K562 (cell line): ENCODE measurements at regions not wholly inside any gene's neighbourhood (a gene's known extent, or its start where the extent isn't known, plus 50 kb on each side); places are given as distances from the start of the nearest gene placed in this dataset.

Experiments
- ATAC-seq: fragments of 200-7000 bp; cut with Tn5 transposase; 3 replicates; pipeline ENCODE4 v1.9.1; 2020; ENCODE audit warnings: moderate library complexity
- BruUV-seq: library from RNA; stranded (reverse); fragments of 400-500 nt; replicated peaks from 2 replicates; lab custom pipeline; 2021; lab: Mats Ljungman, UMichigan
- CTCF ChIA-PET: fragments of 300-600 bp; formaldehyde crosslinking; extraction: SDS; loops from one replicate; lab custom pipeline; 2021; ENCODE audit warnings: low intra/inter-chr PET ratio; lab: Yijun Ruan, JAX
- POLR2A ChIA-PET: fragments of 300-600, 350-650 bp; sonication (Branson Sonifier 250); formaldehyde crosslinking; extraction: SDS; loops from one replicate; lab custom pipeline; 2021; ENCODE audit warnings: antibody characterized with exemption, inconsistent platforms; lab: Yijun Ruan, JAX
- DNase-seq, 4 experiments: peaks; one replicate each; pipeline versions ENCODE4 v3.0.0 to v3.0.0-alpha.2; 2011 to 2018; ENCODE audit warnings: low spot score in 3 of 4, mixed read lengths in 3 of 4; ENCODE audit errors: extremely low read depth in 1 of 4
- FAIRE-seq: peaks from 2 replicates; lab custom pipeline; 2011; peaks lifted over from hg19 to GRCh38; lab: Jason Lieb, UNC
- H2AFZ ChIP-seq: 2 replicates; pipeline ENCODE4 v1.6.0; 2011; ENCODE audit warnings: low read depth, low read length, control low read depth, inconsistent platforms
- H3K27ac ChIP-seq: fragments of 200-600 bp; 3 replicates; pipeline ENCODE4 v1.8.0; 2011; ENCODE audit warnings: low read depth, mild to moderate bottlenecking, control low read depth, inconsistent platforms, low read length, moderate library complexity, mixed read lengths; ENCODE audit errors: extremely low read depth
- H3K27me3 ChIP-seq, 2 experiments: fragments of 300-600 bp in 1 of 2; 2 replicates in 1 of 2; 3 replicates in 1 of 2; pipeline versions ENCODE4 v1.6.0 to v1.8.0; 2011; ENCODE audit warnings: inconsistent platforms in 2 of 2, low read length in 2 of 2, mild to moderate bottlenecking in 1 of 2, mixed read lengths in 1 of 2, moderate library complexity in 1 of 2; ENCODE audit not compliant: control insufficient read depth in 2 of 2, insufficient read depth in 2 of 2
- H3K36me3 ChIP-seq: fragments of 300-600 bp; 3 replicates; pipeline ENCODE4 v1.8.0; 2011; ENCODE audit warnings: mild to moderate bottlenecking, low read length, inconsistent platforms; ENCODE audit not compliant: control insufficient read depth, insufficient read depth
- H3K4me1 ChIP-seq, 2 experiments: fragments of 200-600 bp in 1 of 2; replicated peaks in 1 of 2; 2 replicates in 1 of 2; 3 replicates in 1 of 2; pipeline versions ENCODE4 v1.5.1 to v1.8.0; 2011; ENCODE audit warnings: inconsistent platforms in 2 of 2, low read length in 2 of 2, mild to moderate bottlenecking in 1 of 2, mixed read lengths in 1 of 2, moderate library complexity in 1 of 2; ENCODE audit not compliant: control insufficient read depth in 2 of 2, insufficient read depth in 2 of 2
- H3K4me2 ChIP-seq: 2 replicates; pipeline ENCODE4 v1.6.1; 2011; ENCODE audit warnings: low read length, control low read depth, inconsistent platforms, mixed read lengths; ENCODE audit not compliant: insufficient read depth
- H3K4me3 ChIP-seq: fragments of 200-600 bp; sonication (generic), shearing (Covaris generic); 2 replicates; pipeline ENCODE4 v1.5.1; 2016; ENCODE audit warnings: control low read depth, inconsistent platforms
- H3K79me2 ChIP-seq: fragments of 200-600 bp; 3 replicates; pipeline ENCODE4 v1.8.0; 2011; ENCODE audit warnings: low read length, inconsistent platforms; ENCODE audit not compliant: control insufficient read depth, insufficient read depth
- H3K9ac ChIP-seq, 2 experiments: 2 replicates each; pipeline versions ENCODE4 v1.6.0 to v1.6.1; 2011; ENCODE audit warnings: low read depth in 2 of 2, low read length in 2 of 2, control low read depth in 1 of 2, inconsistent platforms in 1 of 2, mild to moderate bottlenecking in 1 of 2, mixed read lengths in 1 of 2; ENCODE audit not compliant: insufficient read depth in 1 of 2
- H3K9me1 ChIP-seq: one replicate; pipeline ENCODE4 v1.6.0; 2011; ENCODE audit warnings: inconsistent platforms, mild to moderate bottlenecking, low read length, moderate library complexity; ENCODE audit not compliant: control insufficient read depth, insufficient read depth
- H3K9me3 ChIP-seq: replicated peaks from 2 replicates; pipeline ENCODE4 v1.5.1; 2011; ENCODE audit warnings: low read depth, low read length, inconsistent platforms; ENCODE audit not compliant: control insufficient read depth, insufficient read depth
- H4K20me1 ChIP-seq: replicated peaks from 2 replicates; pipeline ENCODE4 v1.6.1; 2011; ENCODE audit warnings: low read length, inconsistent platforms, mixed read lengths; ENCODE audit not compliant: control insufficient read depth, insufficient read depth
- ARNT ChIP-seq, 2 experiments: fragments of 450-650 bp; IDR thresholded peaks; 2 replicates each; pipeline ENCODE4 v1.6.1; 2016; ENCODE audit warnings: mild to moderate bottlenecking in 1 of 2
- E2F4 ChIP-seq: sonication (generic); formaldehyde crosslinking; IDR thresholded peaks from 2 replicates; pipeline ENCODE4 v1.8.0; 2022; ENCODE audit warnings: mild to moderate bottlenecking, low read depth, missing genetic modification reagents
- EWSR1 ChIP-seq: fragments of 450-650 bp; IDR thresholded peaks from 2 replicates; pipeline ENCODE4 v1.6.1; 2018; ENCODE audit warnings: borderline replicate concordance, mild to moderate bottlenecking, low read depth, moderate library complexity; ENCODE audit not compliant: partially characterized antibody
- HDAC2 ChIP-seq: fragments of 450-650 bp; IDR thresholded peaks from 2 replicates; pipeline ENCODE4 v1.6.1; 2016; ENCODE audit warnings: mild to moderate bottlenecking
- SIRT6 ChIP-seq: IDR thresholded peaks from one replicate; pipeline ENCODE4 v1.6.1; 2012; ENCODE audit warnings: low read depth, mild to moderate bottlenecking, control low read depth, inconsistent platforms, low read length, moderate library complexity
- TFE3 ChIP-seq: fragments of 450-650 bp; formaldehyde crosslinking; IDR thresholded peaks from 2 replicates; pipeline ENCODE4 v1.4.0; 2020; ENCODE audit warnings: mild to moderate bottlenecking, mixed read lengths
- THAP7 ChIP-seq: fragments of 250-450 bp; sonication (Bioruptor Pico); IDR thresholded peaks from 2 replicates; pipeline ENCODE4 v1.5.0; 2021
- ZBTB8A ChIP-seq: fragments of 450-650 bp; IDR thresholded peaks from 2 replicates; pipeline ENCODE4 v1.6.1; 2018; ENCODE audit warnings: mild to moderate bottlenecking, moderate library complexity; ENCODE audit not compliant: partially characterized antibody
- ZKSCAN3 ChIP-seq: fragments of 250-450 bp; sonication (Bioruptor Pico); IDR thresholded peaks from 2 replicates; pipeline ENCODE4 v1.4.0; 2020
- ZNF146 ChIP-seq: IDR thresholded peaks from one replicate; pipeline ENCODE4 v1.6.1; 2018; ENCODE audit warnings: missing compliant biosample characterization; ENCODE audit not compliant: unreplicated experiment
- ZNF217 ChIP-seq: sonication (generic); formaldehyde crosslinking; IDR thresholded peaks from 2 replicates; pipeline ENCODE4 v1.8.0; 2022; ENCODE audit warnings: mild to moderate bottlenecking, missing genetic modification reagents
- WGBS: fragments of 100-300 bp; shearing (Covaris generic); methylation state at CpG from one replicate; pipeline ENCODE4 v1.1.6; 2016; ENCODE audit warnings: low coverage, mixed read lengths; ENCODE audit not compliant: insufficient coverage; ENCODE audit errors: missing lambda C conversion rate; 5-methylcytosine and 5-hydroxymethylcytosine counted together
- in situ Hi-C: fragments of 300-500 bp; cut with MboI; formaldehyde crosslinking; loops from 4 replicates; pipeline ENCODE4 v1.15.0; 2018; ENCODE audit warnings: inconsistent platforms, mixed read lengths
- intact Hi-C: fragments of 100-400 bp; cut with micrococcal nuclease; formaldehyde crosslinking; loops from 2 replicates; pipeline ENCODE4 v1.14.2; 2022
- TF ChIP-seq, protein P1 (sequence below), 2 experiments: IDR thresholded peaks; 2 replicates each; pipeline ENCODE4 v1.6.1; 2011; ENCODE audit warnings: borderline replicate concordance in 1 of 2, control low read depth in 1 of 2, low read depth in 1 of 2, low read length in 1 of 2, mild to moderate bottlenecking in 1 of 2, mixed read lengths in 1 of 2, moderate library complexity in 1 of 2; ENCODE audit not compliant: insufficient read depth in 1 of 2, insufficient read length in 1 of 2, poor library complexity in 1 of 2, severe bottlenecking in 1 of 2; ENCODE audit errors: extremely low read depth in 1 of 2
- TF ChIP-seq, protein P2 (sequence below): fragments of 200-800 bp; sonication (Bioruptor generic); IDR thresholded peaks from 2 replicates; pipeline ENCODE4 v1.6.1; 2016; ENCODE audit warnings: missing genetic modification characterization, missing compliant biosample characterization

DNA sequence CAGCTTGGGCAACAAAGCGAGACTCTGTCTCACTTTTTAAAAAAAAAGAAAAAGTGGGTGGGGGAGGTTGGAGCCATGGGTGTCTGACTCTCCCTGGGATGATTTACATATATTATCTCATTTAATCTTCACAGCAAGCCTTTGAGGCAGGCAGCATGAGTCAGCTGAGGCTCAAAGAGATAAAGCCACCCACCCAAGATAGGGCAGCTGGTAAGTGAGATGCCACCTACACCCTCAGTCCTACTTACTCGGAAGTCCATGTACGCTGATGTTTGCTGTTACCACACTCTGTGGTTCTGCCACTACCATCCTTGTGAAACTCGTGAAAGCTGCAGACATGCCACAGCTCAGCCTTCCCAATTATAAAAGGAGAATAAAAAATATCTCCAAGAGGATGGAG, 142.0 kb upstream of the TSHZ3 start:
- DNase-seq (no peak), ATAC-seq (no peak), FAIRE-seq (no peak)
- H3K27ac ChIP-seq: no peak overlapping the region
- no peaks in the 10 kb centered on the region for H3K79me2 ChIP-seq
- intact Hi-C loops (no loop called here), in situ Hi-C loops (no loop called here)
- no peaks in the 10 kb centered on the region for H3K9me1 ChIP-seq
- no peak overlapping the region for H2AFZ ChIP-seq
- no peaks in the 10 kb centered on the region; a peak in 1 of 5 replicates for H3K27me3 ChIP-seq
- no peaks in the 10 kb centered on the region for H3K4me1 ChIP-seq
- 2% methylated on average over 3 of the region's 4 CpGs for WGBS
- no peaks in the 10 kb centered on the region for H4K20me1 ChIP-seq
- no peak overlapping the region for H3K9ac ChIP-seq
- H3K4me2 ChIP-seq: no peak overlapping the region
- no peaks in the 10 kb centered on the region for H3K36me3 ChIP-seq
- CTCF ChIA-PET: no interaction called here
- no peaks in the 10 kb centered on the region for H3K9me3 ChIP-seq
- no TSS peak for BruUV-seq
- POLR2A ChIA-PET: no interaction called here
- no peak overlapping the region for H3K4me3 ChIP-seq
- TF ChIP-seq, protein P1, sequence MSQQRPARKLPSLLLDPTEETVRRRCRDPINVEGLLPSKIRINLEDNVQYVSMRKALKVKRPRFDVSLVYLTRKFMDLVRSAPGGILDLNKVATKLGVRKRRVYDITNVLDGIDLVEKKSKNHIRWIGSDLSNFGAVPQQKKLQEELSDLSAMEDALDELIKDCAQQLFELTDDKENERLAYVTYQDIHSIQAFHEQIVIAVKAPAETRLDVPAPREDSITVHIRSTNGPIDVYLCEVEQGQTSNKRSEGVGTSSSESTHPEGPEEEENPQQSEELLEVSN (IDR thresholded peaks at IDR 0.05; ENCODE audit: borderline replicate concordance in 1 of 2, extremely low read depth in 1 of 2, insufficient read depth in 1 of 2, insufficient read length in 1 of 2, low read depth in 1 of 2, low read length in 1 of 2, poor library complexity in 1 of 2, severe bottlenecking in 1 of 2): no peak
- no peak for TF ChIP-seq ZBTB8A
- TF ChIP-seq THAP7 (CRISPR knock-in tag): no peak
- no peak for TF ChIP-seq EWSR1
- TF ChIP-seq ZNF217 (CRISPR knock-in tag): no peak
- TF ChIP-seq, protein P2, sequence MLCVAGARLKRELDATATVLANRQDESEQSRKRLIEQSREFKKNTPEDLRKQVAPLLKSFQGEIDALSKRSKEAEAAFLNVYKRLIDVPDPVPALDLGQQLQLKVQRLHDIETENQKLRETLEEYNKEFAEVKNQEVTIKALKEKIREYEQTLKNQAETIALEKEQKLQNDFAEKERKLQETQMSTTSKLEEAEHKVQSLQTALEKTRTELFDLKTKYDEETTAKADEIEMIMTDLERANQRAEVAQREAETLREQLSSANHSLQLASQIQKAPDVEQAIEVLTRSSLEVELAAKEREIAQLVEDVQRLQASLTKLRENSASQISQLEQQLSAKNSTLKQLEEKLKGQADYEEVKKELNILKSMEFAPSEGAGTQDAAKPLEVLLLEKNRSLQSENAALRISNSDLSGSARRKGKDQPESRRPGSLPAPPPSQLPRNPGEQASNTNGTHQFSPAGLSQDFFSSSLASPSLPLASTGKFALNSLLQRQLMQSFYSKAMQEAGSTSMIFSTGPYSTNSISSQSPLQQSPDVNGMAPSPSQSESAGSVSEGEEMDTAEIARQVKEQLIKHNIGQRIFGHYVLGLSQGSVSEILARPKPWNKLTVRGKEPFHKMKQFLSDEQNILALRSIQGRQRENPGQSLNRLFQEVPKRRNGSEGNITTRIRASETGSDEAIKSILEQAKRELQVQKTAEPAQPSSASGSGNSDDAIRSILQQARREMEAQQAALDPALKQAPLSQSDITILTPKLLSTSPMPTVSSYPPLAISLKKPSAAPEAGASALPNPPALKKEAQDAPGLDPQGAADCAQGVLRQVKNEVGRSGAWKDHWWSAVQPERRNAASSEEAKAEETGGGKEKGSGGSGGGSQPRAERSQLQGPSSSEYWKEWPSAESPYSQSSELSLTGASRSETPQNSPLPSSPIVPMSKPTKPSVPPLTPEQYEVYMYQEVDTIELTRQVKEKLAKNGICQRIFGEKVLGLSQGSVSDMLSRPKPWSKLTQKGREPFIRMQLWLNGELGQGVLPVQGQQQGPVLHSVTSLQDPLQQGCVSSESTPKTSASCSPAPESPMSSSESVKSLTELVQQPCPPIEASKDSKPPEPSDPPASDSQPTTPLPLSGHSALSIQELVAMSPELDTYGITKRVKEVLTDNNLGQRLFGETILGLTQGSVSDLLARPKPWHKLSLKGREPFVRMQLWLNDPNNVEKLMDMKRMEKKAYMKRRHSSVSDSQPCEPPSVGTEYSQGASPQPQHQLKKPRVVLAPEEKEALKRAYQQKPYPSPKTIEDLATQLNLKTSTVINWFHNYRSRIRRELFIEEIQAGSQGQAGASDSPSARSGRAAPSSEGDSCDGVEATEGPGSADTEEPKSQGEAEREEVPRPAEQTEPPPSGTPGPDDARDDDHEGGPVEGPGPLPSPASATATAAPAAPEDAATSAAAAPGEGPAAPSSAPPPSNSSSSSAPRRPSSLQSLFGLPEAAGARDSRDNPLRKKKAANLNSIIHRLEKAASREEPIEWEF (CRISPR knock-in tag): no peak
- TF ChIP-seq SIRT6: no peak
- no peak for TF ChIP-seq ARNT (IDR thresholded peaks at IDR 0.05)
- TF ChIP-seq E2F4: no peak
- TF ChIP-seq TFE3 (CRISPR knock-in tag): no peak
- no peak for TF ChIP-seq ZNF146 (CRISPR knock-in tag)
- no peak for TF ChIP-seq HDAC2
- TF ChIP-seq ZKSCAN3 (CRISPR knock-in tag): no peak
